ENCODE measurements at regions not wholly inside any gene's neighbourhood (a gene's known extent, or its start where the extent isn't known, plus 50 kb on each side); places are given as distances from the start of the nearest gene placed in this dataset.

GRCh38 chr12:47602949-47603558 is 102.8 kb downstream of the RPAP3 start:
- Histone ChIP-seq H3K4me2 (ENCODE audit: unreplicated experiment) (no peak overlapping the region), H3K79me2 (ENCODE audit: insufficient read depth) (no peaks in the 10 kb centered on the region), H3K4me3 (no peak overlapping the region), H3K9me2 (ENCODE audit: insufficient read depth) (no peaks in the 10 kb centered on the region), H3K27me3 (replicated peaks; ENCODE audit: insufficient read depth) (no peaks in the 10 kb centered on the region), H2AFZ (no peak overlapping the region), H3K36me3 (ENCODE audit: low read depth) (0 out of 2 replicates have a peak, but pooled peaks cover 3% of the 10 kb centered on the region), H3K27ac (no peak overlapping the region), H4K20me1 (ENCODE audit: insufficient read depth) (no peaks in the 10 kb centered on the region), H3K9ac (no peak overlapping the region), H3K9me3 (ENCODE audit: low read depth) (no peaks in the 10 kb centered on the region), H3F3A (ENCODE audit: insufficient read depth) (no peaks in the 10 kb centered on the region), H3K4me1 (ENCODE audit: insufficient read depth) (no peaks in the 10 kb centered on the region; the same call in 1 of the 2 replicates)
- in situ Hi-C loops (cut with MboI): no loop called here
- no peak for DNase-seq
- 78 to 83% methylated on average over 11 of the region's 11 CpGs for WGBS, 2 experiments (ENCODE audit: low coverage in 1 of 2, low lambda C conversion rate in 2 of 2, missing lambda C conversion rate in 2 of 2)
- TF ChIP-seq EZH2phosphoT487 (IDR thresholded peaks at IDR 0.05; ENCODE audit: insufficient read depth, low read depth): no peak

GRCh38 chr12:47602325-47602724 is 103.5 kb downstream of the RPAP3 start:
- no peak overlapping the region for H3K4me3 ChIP-seq
- H3F3A ChIP-seq (ENCODE audit: insufficient read depth): no peaks in the 10 kb centered on the region
- no peak for TF ChIP-seq EZH2phosphoT487 (IDR thresholded peaks at IDR 0.05; ENCODE audit: insufficient read depth, low read depth)
- TF ChIP-seq EZH2 (IDR thresholded peaks at IDR 0.05; ENCODE audit: insufficient read depth, poor library complexity, severe bottlenecking): no peak
- H3K9me3 ChIP-seq (ENCODE audit: low read depth): no peaks in the 10 kb centered on the region
- H3K4me2 ChIP-seq (ENCODE audit: unreplicated experiment): no peak overlapping the region
- H4K20me1 ChIP-seq (ENCODE audit: insufficient read depth): no peaks in the 10 kb centered on the region
- H3K27me3 ChIP-seq (replicated peaks; ENCODE audit: insufficient read depth): no peaks in the 10 kb centered on the region
- no peaks in the 10 kb centered on the region for H3K36me3 ChIP-seq (ENCODE audit: low read depth)
- no peak overlapping the region for H3K9ac ChIP-seq
- H3K4me1 ChIP-seq (ENCODE audit: insufficient read depth): no peaks in the 10 kb centered on the region; the same call in 1 of the 2 replicates
- H3K79me2 ChIP-seq (ENCODE audit: insufficient read depth): no peaks in the 10 kb centered on the region
- in situ Hi-C loops (cut with MboI): no loop called here
- DNase-seq: peak; percentile 46
- 38 to 44% methylated on average over 1 of the region's 1 CpG for WGBS, 2 experiments (ENCODE audit: low coverage in 1 of 2, low lambda C conversion rate in 2 of 2, missing lambda C conversion rate in 2 of 2)
- H2AFZ ChIP-seq: no peak overlapping the region
- 0 out of 2 replicates have a peak, but pooled peaks cover under 1% of the 10 kb centered on the region for H3K9me2 ChIP-seq (ENCODE audit: insufficient read depth)
- no peak overlapping the region for H3K27ac ChIP-seq

DNA sequence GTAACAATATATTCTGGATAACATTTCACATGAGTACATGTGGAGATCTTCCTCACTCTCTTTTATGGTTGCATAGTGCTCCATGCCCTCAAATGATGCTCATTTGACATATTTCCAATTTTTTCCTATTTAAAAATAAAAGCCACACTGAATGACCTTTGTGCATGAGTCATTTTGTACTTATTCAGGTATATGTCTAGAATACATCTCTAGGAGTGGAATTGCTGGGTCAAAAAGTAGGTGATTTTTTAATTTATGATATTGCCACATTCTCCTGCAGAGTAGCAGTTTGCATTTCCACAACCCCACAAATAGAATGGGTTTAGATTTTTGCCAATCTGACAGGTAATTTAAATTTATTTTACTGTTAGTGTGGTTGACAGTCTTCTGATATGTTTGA is 104.8 kb downstream of the RPAP3 start:
- in situ Hi-C loops (cut with MboI): no loop called here
- no peak for DNase-seq
- Histone ChIP-seq H3K27me3 (replicated peaks; ENCODE audit: insufficient read depth) (no peaks in the 10 kb centered on the region), H3K4me2 (ENCODE audit: unreplicated experiment) (no peak overlapping the region), H3K9ac (no peak overlapping the region), H3K9me2 (ENCODE audit: insufficient read depth) (0 out of 2 replicates have a peak, but pooled peaks cover 3% of the 10 kb centered on the region), H3K36me3 (ENCODE audit: low read depth) (no peaks in the 10 kb centered on the region), H3K4me1 (ENCODE audit: insufficient read depth) (no peaks in the 10 kb centered on the region; the same call in 1 of the 2 replicates), H2AFZ (no peak overlapping the region), H3K4me3 (no peak overlapping the region), H3K9me3 (ENCODE audit: low read depth) (no peaks in the 10 kb centered on the region), H4K20me1 (ENCODE audit: insufficient read depth) (no peaks in the 10 kb centered on the region), H3K27ac (no peak overlapping the region), H3K79me2 (ENCODE audit: insufficient read depth) (no peaks in the 10 kb centered on the region), H3F3A (ENCODE audit: insufficient read depth) (no peaks in the 10 kb centered on the region)
- no peak for TF ChIP-seq EZH2 (IDR thresholded peaks at IDR 0.05; ENCODE audit: insufficient read depth, poor library complexity, severe bottlenecking)
- no peak for TF ChIP-seq EZH2phosphoT487 (IDR thresholded peaks at IDR 0.05; ENCODE audit: insufficient read depth, low read depth)

DNA sequence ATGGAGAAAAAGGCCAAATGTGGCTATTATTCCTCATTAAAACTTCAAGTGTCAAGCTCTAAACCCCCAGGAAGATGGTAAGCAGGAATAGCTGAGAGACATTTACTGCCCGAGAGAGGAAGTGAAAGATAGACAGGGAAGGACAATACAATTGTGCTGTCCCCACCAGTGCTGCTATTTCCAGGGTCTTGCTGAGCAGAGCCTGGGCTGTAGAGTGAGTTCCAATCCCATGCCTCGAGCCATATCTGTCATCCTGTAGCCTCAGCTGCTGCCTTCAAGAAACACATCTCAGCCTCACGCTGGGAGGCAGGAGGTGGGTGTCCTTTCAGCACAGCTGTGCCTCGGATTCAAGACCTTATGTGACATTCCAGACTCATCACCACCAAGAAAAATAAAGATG is 114.0 kb downstream of the RPAP3 start:
- no peaks in the 10 kb centered on the region for H3K79me2 ChIP-seq (ENCODE audit: insufficient read depth)
- WGBS, 2 experiments (ENCODE audit: low coverage in 1 of 2, low lambda C conversion rate in 2 of 2, missing lambda C conversion rate in 2 of 2): 6% methylated on average over 4 of the region's 4 CpGs
- no peak overlapping the region for H3K4me3 ChIP-seq
- peaks cover 18% of the 10 kb centered on the region for H3K4me1 ChIP-seq (ENCODE audit: insufficient read depth)
- no peak overlapping the region for H3K4me2 ChIP-seq (ENCODE audit: unreplicated experiment)
- no peaks in the 10 kb centered on the region for H3K27me3 ChIP-seq (replicated peaks; ENCODE audit: insufficient read depth)
- H3F3A ChIP-seq (ENCODE audit: insufficient read depth): no peaks in the 10 kb centered on the region
- no peak overlapping the region for H3K9ac ChIP-seq
- no peak overlapping the region for H3K27ac ChIP-seq
- H3K36me3 ChIP-seq (ENCODE audit: low read depth): no peaks in the 10 kb centered on the region
- H3K9me2 ChIP-seq (ENCODE audit: insufficient read depth): no peaks in the 10 kb centered on the region
- peak; percentile 13 for DNase-seq
- TF ChIP-seq EZH2 (IDR thresholded peaks at IDR 0.05; ENCODE audit: insufficient read depth, poor library complexity, severe bottlenecking) (no peak), EZH2phosphoT487 (IDR thresholded peaks at IDR 0.05; ENCODE audit: insufficient read depth, low read depth) (no peak)
- H3K9me3 ChIP-seq (ENCODE audit: low read depth): no peaks in the 10 kb centered on the region
- no peaks in the 10 kb centered on the region; the same call in 1 of the 2 replicates for H4K20me1 ChIP-seq (ENCODE audit: insufficient read depth)
- peak overlapping the region; percentile 41 for H2AFZ ChIP-seq
- in situ Hi-C loops (cut with MboI): no loop called here

DNA sequence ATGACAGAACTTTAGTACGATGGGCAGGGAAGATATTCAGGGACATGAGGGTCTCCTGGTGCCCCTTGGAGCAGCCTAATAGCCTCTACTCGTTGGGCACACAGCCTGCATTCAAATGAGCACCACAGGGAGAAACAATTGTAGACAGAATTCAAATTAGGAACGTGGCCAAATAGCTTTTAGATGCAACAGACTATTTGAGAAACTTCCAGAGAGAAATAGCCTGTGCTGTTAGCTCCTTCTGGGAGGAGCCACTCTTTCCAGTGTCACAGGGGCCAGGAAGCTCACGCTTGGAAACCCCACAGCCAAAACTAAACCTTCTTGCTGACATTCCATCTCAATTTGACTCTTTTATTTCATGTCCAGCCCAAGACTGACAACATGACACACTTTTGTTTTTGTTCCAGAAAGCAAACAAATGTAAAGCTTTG is 114.5 kb downstream of the RPAP3 start:
- Histone ChIP-seq H3K4me3 (no peak overlapping the region), H3K9me2 (ENCODE audit: insufficient read depth) (no peaks in the 10 kb centered on the region), H3K79me2 (ENCODE audit: insufficient read depth) (no peaks in the 10 kb centered on the region), H3K9me3 (ENCODE audit: low read depth) (no peaks in the 10 kb centered on the region), H3K4me2 (ENCODE audit: unreplicated experiment) (no peak overlapping the region), H3K27ac (no peak overlapping the region), H3K4me1 (ENCODE audit: insufficient read depth) (peaks cover 18% of the 10 kb centered on the region), H3K36me3 (ENCODE audit: low read depth) (no peaks in the 10 kb centered on the region), H4K20me1 (ENCODE audit: insufficient read depth) (no peaks in the 10 kb centered on the region; the same call in 1 of the 2 replicates), H3F3A (ENCODE audit: insufficient read depth) (no peaks in the 10 kb centered on the region), H3K27me3 (replicated peaks; ENCODE audit: insufficient read depth) (no peaks in the 10 kb centered on the region), H3K9ac (no peak overlapping the region), H2AFZ (peak overlapping the region; percentile 41)
- no peak for TF ChIP-seq EZH2phosphoT487 (IDR thresholded peaks at IDR 0.05; ENCODE audit: insufficient read depth, low read depth)
- TF ChIP-seq EZH2 (IDR thresholded peaks at IDR 0.05; ENCODE audit: insufficient read depth, poor library complexity, severe bottlenecking): no peak
- in situ Hi-C loops (cut with MboI): no loop called here
- 5 to 17% methylated on average over 4 of the region's 4 CpGs for WGBS, 2 experiments (ENCODE audit: low coverage in 1 of 2, low lambda C conversion rate in 2 of 2, missing lambda C conversion rate in 2 of 2)
- DNase-seq: peak; percentile 51
